Osteocyte (in vitro differentiated cells): ENCODE measurements at regions not wholly inside any gene's neighbourhood (a gene's known extent, or its start where the extent isn't known, plus 50 kb on each side); places are given as distances from the start of the nearest gene placed in this dataset.

Experiments
- DNase-seq: peaks from one replicate; pipeline ENCODE4 v3.0.0; 2021; ENCODE audit warnings: mixed read lengths; ENCODE audit not compliant: unreplicated experiment; ENCODE audit errors: extremely low spot score
- H3K27ac Mint-ChIP-seq: one replicate; pipeline ENCODE4 v1.8.0; 2021; ENCODE audit warnings: mild to moderate bottlenecking, mixed read lengths; ENCODE audit not compliant: unreplicated experiment
- H3K27me3 Mint-ChIP-seq: one replicate; pipeline ENCODE4 v1.8.0; 2021; ENCODE audit warnings: mixed read lengths; ENCODE audit not compliant: unreplicated experiment
- H3K36me3 Mint-ChIP-seq: one replicate; pipeline ENCODE4 v1.8.0; 2021; ENCODE audit warnings: mixed read lengths; ENCODE audit not compliant: unreplicated experiment
- H3K4me1 Mint-ChIP-seq: one replicate; pipeline ENCODE4 v1.8.0; 2021; ENCODE audit warnings: mixed read lengths; ENCODE audit not compliant: unreplicated experiment
- H3K4me3 Mint-ChIP-seq: one replicate; pipeline ENCODE4 v1.8.0; 2021; ENCODE audit warnings: mild to moderate bottlenecking, moderate library complexity, mixed read lengths; ENCODE audit not compliant: unreplicated experiment
- H3K9me3 Mint-ChIP-seq: one replicate; pipeline ENCODE4 v1.8.0; 2021; ENCODE audit warnings: mixed read lengths; ENCODE audit not compliant: unreplicated experiment
- CTCF ChIP-seq: fragments of 200-600 bp; sonication (generic); IDR thresholded peaks from 2 replicates; pipeline ENCODE4 v1.5.0; 2021; ENCODE audit warnings: antibody characterized with exemption, mild to moderate bottlenecking, moderate library complexity

- Mint-ChIP-seq H3K4me3 (no peak overlapping the region), H3K9me3 (peaks cover 3% of the 10 kb centered on the region), H3K27ac (no peak overlapping the region), H3K27me3 (no peaks in the 10 kb centered on the region), H3K36me3 (no peaks in the 10 kb centered on the region), H3K4me1 (no peaks in the 10 kb centered on the region)
- DNase-seq, result no peak
- TF ChIP-seq CTCF, result no peak
Measured at GRCh38 chr2:59868981-59869380, 684.5 kb downstream of the BCL11A start.

- TF ChIP-seq CTCF, result no peak
- no peaks in the 10 kb centered on the region for H3K27me3 Mint-ChIP-seq
- DNase-seq, result no peak
- no peak overlapping the region for H3K27ac Mint-ChIP-seq
- H3K4me1 Mint-ChIP-seq, result no peaks in the 10 kb centered on the region
- peaks cover 3% of the 10 kb centered on the region for H3K9me3 Mint-ChIP-seq
- no peak overlapping the region for H3K4me3 Mint-ChIP-seq
- no peaks in the 10 kb centered on the region for H3K36me3 Mint-ChIP-seq
Measured at GRCh38 chr2:59866436-59866835, 687.0 kb downstream of the BCL11A start.

- H3K27ac Mint-ChIP-seq, result no peak overlapping the region
- no peaks in the 10 kb centered on the region for H3K9me3 Mint-ChIP-seq
- no peaks in the 10 kb centered on the region for H3K4me1 Mint-ChIP-seq
- H3K36me3 Mint-ChIP-seq, result no peaks in the 10 kb centered on the region
- no peak for TF ChIP-seq CTCF
- DNase-seq, result no peak
- H3K27me3 Mint-ChIP-seq, result no peaks in the 10 kb centered on the region
- no peak overlapping the region for H3K4me3 Mint-ChIP-seq
Measured at GRCh38 chr2:59858540-59858939, 694.9 kb downstream of the BCL11A start.

- no peak for TF ChIP-seq CTCF
- no peaks in the 10 kb centered on the region for H3K36me3 Mint-ChIP-seq
Measured at GRCh38 chr2:59857109-59857508, 696.3 kb downstream of the BCL11A start.

GRCh38 chr2:59856391-59856790 is 697.1 kb downstream of the BCL11A start:
- no peaks in the 10 kb centered on the region for H3K4me1 Mint-ChIP-seq

More at GRCh38 chr2:59857109-59857508, 696.3 kb downstream of the BCL11A start:
- DNase-seq, result no peak
- H3K4me1 Mint-ChIP-seq, result no peaks in the 10 kb centered on the region
- no peak overlapping the region for H3K4me3 Mint-ChIP-seq
- no peak overlapping the region for H3K27ac Mint-ChIP-seq
- no peaks in the 10 kb centered on the region for H3K27me3 Mint-ChIP-seq
- H3K9me3 Mint-ChIP-seq, result no peaks in the 10 kb centered on the region

More at GRCh38 chr2:59856391-59856790, 697.1 kb downstream of the BCL11A start:
- H3K27ac Mint-ChIP-seq, result no peak overlapping the region
- no peaks in the 10 kb centered on the region for H3K36me3 Mint-ChIP-seq
- no peak for DNase-seq
- no peak for TF ChIP-seq CTCF
- no peaks in the 10 kb centered on the region for H3K27me3 Mint-ChIP-seq
- no peaks in the 10 kb centered on the region for H3K9me3 Mint-ChIP-seq
- no peak overlapping the region for H3K4me3 Mint-ChIP-seq
